ENCODE measurements at regions not wholly inside any gene's neighbourhood (a gene's known extent, or its start where the extent isn't known, plus 50 kb on each side); places are given as distances from the start of the nearest gene placed in this dataset.

DNA sequence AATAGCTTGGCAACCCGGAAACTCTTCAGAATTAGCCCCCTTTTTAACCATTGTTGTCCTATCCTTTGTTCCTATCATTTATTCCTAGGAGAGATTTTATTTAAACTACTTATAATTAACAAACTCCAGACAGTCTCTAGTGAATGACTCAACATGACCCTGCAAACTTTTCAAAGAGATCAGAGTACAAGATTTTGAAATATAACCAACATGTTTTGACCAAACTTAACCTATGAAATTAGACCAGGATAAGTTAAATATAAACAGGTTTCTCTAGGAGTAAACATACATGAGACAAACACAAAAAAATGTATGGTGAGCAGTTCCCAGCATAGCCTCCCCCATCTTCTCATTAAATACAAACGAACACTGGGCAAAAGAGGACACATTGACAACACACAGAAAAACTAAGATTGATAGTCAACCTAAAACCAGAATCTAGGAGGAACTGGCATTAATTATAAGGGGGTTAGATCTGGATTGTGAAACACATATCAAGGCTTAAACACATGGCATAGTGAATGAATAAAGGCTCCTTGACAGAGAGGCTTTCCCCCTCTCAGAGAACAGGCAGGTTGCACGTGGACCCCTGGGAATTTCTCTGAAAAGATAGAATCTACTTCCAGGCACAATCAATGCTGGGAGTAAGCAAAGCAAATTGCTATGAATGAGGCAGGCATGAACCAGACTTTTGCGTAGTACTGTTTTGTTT lies 284.1 kb downstream of the IRS1 start:
- TF ChIP-seq CTCF (IDR thresholded peaks at IDR 0.05; ENCODE audit: borderline replicate concordance, extremely low read depth, low read length, poor library complexity, severe bottlenecking) (no peak), EZH2 (IDR thresholded peaks at IDR 0.05; ENCODE audit: borderline replicate concordance, low read depth, low read length, severe bottlenecking) (no peak)
